Keratinocyte (primary cell): ENCODE measurements at regions not wholly inside any gene's neighbourhood (a gene's known extent, or its start where the extent isn't known, plus 50 kb on each side); places are given as distances from the start of the nearest gene placed in this dataset.

ENCODE experiments used
- DNase-seq: peaks from one replicate; pipeline ENCODE4 v3.0.0-alpha.2; 2011; ENCODE audit warnings: low read depth, missing footprints, low spot score
- FAIRE-seq: peaks from 2 replicates; lab custom pipeline; 2011; peaks lifted over from hg19 to GRCh38; lab: Jason Lieb, UNC
- H2AFZ ChIP-seq: 2 replicates; pipeline ENCODE4 v1.6.0; 2012; ENCODE audit warnings: low read length, control low read depth, inconsistent platforms; ENCODE audit not compliant: control insufficient read depth
- H3K27ac ChIP-seq: 2 replicates; pipeline ENCODE4 v1.5.1; 2011; ENCODE audit warnings: low read length; ENCODE audit not compliant: control insufficient read depth, insufficient read depth
- H3K27me3 ChIP-seq: 3 replicates; pipeline ENCODE4 v1.6.0; 2011; ENCODE audit warnings: low read length; ENCODE audit not compliant: control insufficient read depth, insufficient read depth; ENCODE audit errors: extremely low read depth
- H3K36me3 ChIP-seq, 2 experiments: 2 replicates in 1 of 2; 3 replicates in 1 of 2; pipeline ENCODE4 v1.5.1; 2011; ENCODE audit warnings: low read length in 2 of 2, mild to moderate bottlenecking in 1 of 2; ENCODE audit not compliant: control insufficient read depth in 2 of 2, insufficient read depth in 2 of 2; ENCODE audit errors: extremely low read depth in 1 of 2
- H3K4me1 ChIP-seq: 3 replicates; pipeline ENCODE4 v1.5.1; 2011; ENCODE audit warnings: low read length; ENCODE audit not compliant: control insufficient read depth, insufficient read depth; ENCODE audit errors: extremely low read depth
- H3K4me2 ChIP-seq: 3 replicates; pipeline ENCODE4 v1.6.0; 2011; ENCODE audit warnings: low read depth, low read length; ENCODE audit not compliant: control insufficient read depth, insufficient read depth; ENCODE audit errors: extremely low read depth
- H3K4me3 ChIP-seq, 3 experiments: fragments of 200-600 bp in 1 of 3; sonication (generic) in 1 of 3; 2 replicates in 2 of 3; 3 replicates in 1 of 3; pipeline ENCODE4 v1.5.1; 2011 to 2016; ENCODE audit warnings: low read length in 3 of 3, mild to moderate bottlenecking in 3 of 3, control low read depth in 2 of 3, inconsistent platforms in 1 of 3, low read depth in 1 of 3, mixed read lengths in 1 of 3, mixed run types in 1 of 3, moderate library complexity in 1 of 3; ENCODE audit not compliant: control insufficient read depth in 2 of 3, insufficient read depth in 2 of 3; ENCODE audit errors: extremely low read depth in 1 of 3
- H3K79me2 ChIP-seq: 2 replicates; pipeline ENCODE4 v1.6.0; 2012; ENCODE audit warnings: low read length; ENCODE audit not compliant: control insufficient read depth, insufficient read depth
- H3K9ac ChIP-seq: 3 replicates; pipeline ENCODE4 v1.6.0; 2011; ENCODE audit warnings: low read length; ENCODE audit not compliant: control insufficient read depth, insufficient read depth; ENCODE audit errors: extremely low read depth
- H3K9me1 ChIP-seq: 3 replicates; pipeline ENCODE4 v1.6.0; 2011; ENCODE audit warnings: low read length; ENCODE audit not compliant: control insufficient read depth, insufficient read depth; ENCODE audit errors: extremely low read depth
- H3K9me3 ChIP-seq: 2 replicates; pipeline ENCODE4 v1.5.1; 2012; ENCODE audit warnings: low read depth, low read length; ENCODE audit not compliant: control insufficient read depth
- H4K20me1 ChIP-seq: 3 replicates; pipeline ENCODE4 v1.6.0; 2011; ENCODE audit warnings: low read length; ENCODE audit not compliant: control insufficient read depth, insufficient read depth; ENCODE audit errors: extremely low read depth
- CTCF ChIP-seq, 3 experiments: IDR thresholded peaks in 1 of 3; conservative IDR thresholded peaks in 1 of 3; optimal IDR thresholded peaks in 1 of 3; 2 replicates in 2 of 3; 3 replicates in 1 of 3; pipeline versions ENCODE3 to v1.5.1; 2011; ENCODE audit warnings: low read length in 3 of 3, mild to moderate bottlenecking in 3 of 3, moderate library complexity in 2 of 3, control low read depth in 1 of 3, inconsistent platforms in 1 of 3; ENCODE audit not compliant: insufficient read depth in 2 of 3; ENCODE audit errors: extremely low read depth in 1 of 3
- EZH2 ChIP-seq: IDR thresholded peaks from one replicate; pipeline ENCODE4 v1.6.1; 2012; ENCODE audit warnings: inconsistent platforms, mild to moderate bottlenecking, low read length, moderate library complexity
- dilution Hi-C: fragments of 300-500 bp; cut with MboI; formaldehyde crosslinking; loops from one replicate; pipeline ENCODE4 v1.7.0; 2020; ENCODE audit warnings: low sequenced_read_pairs; ENCODE audit not compliant: extremely low pct_ligation_motif_present

- Histone ChIP-seq H3K36me3 (no peaks in the 10 kb centered on the region), H3K9ac (no peak overlapping the region), H4K20me1 (no peaks in the 10 kb centered on the region), H2AFZ (no peak overlapping the region), H3K27me3 (no peaks in the 10 kb centered on the region), H3K4me1 (peaks cover 6% of the 10 kb centered on the region), H3K27ac (no peak overlapping the region), H3K9me1 (no peaks in the 10 kb centered on the region), H3K4me3 (no peak overlapping the region), H3K79me2 (no peaks in the 10 kb centered on the region), H3K4me2 (no peak overlapping the region), H3K9me3 (no peaks in the 10 kb centered on the region)
- no peak for DNase-seq
- FAIRE-seq, result no peak
- dilution Hi-C loops, result no loop called here
- TF ChIP-seq EZH2, result no peak
- TF ChIP-seq CTCF (optimal IDR thresholded peaks at IDR 0.05 in 1 of 3, IDR thresholded peaks at IDR 0.05 in 1 of 3, conservative IDR thresholded peaks at IDR 0.05 in 1 of 3; ENCODE audit: extremely low read depth in 1 of 3, insufficient read depth in 2 of 3, low read length in 3 of 3), result no peak
These were observed 1135.3 kb upstream of the ZEB2 start for GRCh38 chr2:145655165-145655765.

- H3K9ac ChIP-seq, result no peak overlapping the region
- no peak overlapping the region for H2AFZ ChIP-seq
- H3K4me2 ChIP-seq, result no peak overlapping the region
- H3K79me2 ChIP-seq, result no peaks in the 10 kb centered on the region
- H3K27ac ChIP-seq, result no peak overlapping the region
- no peaks in the 10 kb centered on the region for H3K9me1 ChIP-seq
- DNase-seq, result no peak
- no peaks in the 10 kb centered on the region for H3K9me3 ChIP-seq
- H3K4me1 ChIP-seq, result peaks cover 6% of the 10 kb centered on the region
- TF ChIP-seq EZH2, result no peak
- no peak for TF ChIP-seq CTCF (optimal IDR thresholded peaks at IDR 0.05 in 1 of 3, IDR thresholded peaks at IDR 0.05 in 1 of 3, conservative IDR thresholded peaks at IDR 0.05 in 1 of 3; ENCODE audit: extremely low read depth in 1 of 3, insufficient read depth in 2 of 3, low read length in 3 of 3)
- FAIRE-seq, result no peak
- H4K20me1 ChIP-seq, result no peaks in the 10 kb centered on the region
- H3K36me3 ChIP-seq, result no peaks in the 10 kb centered on the region
- dilution Hi-C loops, result no loop called here
- H3K4me3 ChIP-seq, result no peak overlapping the region
- H3K27me3 ChIP-seq, result no peaks in the 10 kb centered on the region
These were observed 1134.8 kb upstream of the ZEB2 start for GRCh38 chr2:145654746-145655145.
